GM21619 (cell line): ENCODE measurements at regions not wholly inside any gene's neighbourhood (a gene's known extent, or its start where the extent isn't known, plus 50 kb on each side); places are given as distances from the start of the nearest gene placed in this dataset.

Experiments used
- ATAC-seq: cut with Tn5 transposase; IDR thresholded peaks from one replicate; pipeline ENCODE4 v1.9.1; 2021; ENCODE audit not compliant: unreplicated experiment

- ATAC-seq = no peak
Measured at GRCh38 chr4:54793856-54794422, 136.2 kb downstream of the KIT start.
